ENCODE measurements at regions not wholly inside any gene's neighbourhood (a gene's known extent, or its start where the extent isn't known, plus 50 kb on each side); places are given as distances from the start of the nearest gene placed in this dataset.

GRCh38 chr10:44467900-44468299 lies 83.0 kb upstream of the CXCL12 start:
- intact Hi-C loops (cut with micrococcal nuclease): loop anchor here (10.0 kb wide), 1 partner anchor 57 kb away; no protein-coding TSS in a partner anchor

GRCh38 chr10:44468525-44468924 lies 83.6 kb upstream of the CXCL12 start:
- no peak overlapping the region for H3K27ac ChIP-seq (ENCODE audit: low read length)
- no peaks in the 10 kb centered on the region for H3K36me3 Mint-ChIP-seq
- H3K27me3 Mint-ChIP-seq (ENCODE audit: low read depth in 2 of 2): peaks cover 0 to 3% of the 10 kb centered on the region in 2 donors
- ATAC-seq: no peak
- no peak for DNase-seq
- peaks cover 0 to 13% of the 10 kb centered on the region in 2 donors for H3K4me1 Mint-ChIP-seq
- no peaks in the 10 kb centered on the region for H3K36me3 ChIP-seq (ENCODE audit: control insufficient read depth, insufficient read depth, low read length)
- no peaks in the 10 kb centered on the region for H3K9me3 ChIP-seq (ENCODE audit: control insufficient read depth, insufficient read depth, low read length)
- no peak for TF ChIP-seq CTCF (IDR thresholded peaks at IDR 0.05)
- no peak overlapping the region for H3K27ac Mint-ChIP-seq
- peaks cover 0 to 2% of the 10 kb centered on the region in 2 donors for H3K9me3 Mint-ChIP-seq
- no peak overlapping the region for H3K4me3 Mint-ChIP-seq
- no peaks in the 10 kb centered on the region for H3K4me1 ChIP-seq (ENCODE audit: control insufficient read depth, insufficient read depth, low read length)
- H3K4me3 ChIP-seq (ENCODE audit: low read length): no peak overlapping the region
- H3K27me3 ChIP-seq (ENCODE audit: control insufficient read depth, insufficient read depth, low read length): no peaks in the 10 kb centered on the region
- 91% methylated on average over 11 of the region's 11 CpGs for WGBS (ENCODE audit: insufficient coverage)
- intact Hi-C loops (cut with micrococcal nuclease): loop anchor here (10.0 kb wide), 1 partner anchor 56 kb away; no protein-coding TSS in a partner anchor

More at GRCh38 chr10:44467900-44468299, 83.0 kb upstream of the CXCL12 start:
- Histone ChIP-seq H3K4me1 (ENCODE audit: control insufficient read depth, insufficient read depth, low read length) (no peaks in the 10 kb centered on the region), H3K36me3 (ENCODE audit: control insufficient read depth, insufficient read depth, low read length) (no peaks in the 10 kb centered on the region), H3K27ac (ENCODE audit: low read length) (no peak overlapping the region), H3K4me3 (ENCODE audit: low read length) (no peak overlapping the region), H3K27me3 (ENCODE audit: control insufficient read depth, insufficient read depth, low read length) (no peaks in the 10 kb centered on the region), H3K9me3 (ENCODE audit: control insufficient read depth, insufficient read depth, low read length) (no peaks in the 10 kb centered on the region)
- no peaks in the 10 kb centered on the region for H3K36me3 Mint-ChIP-seq
- H3K27me3 Mint-ChIP-seq (ENCODE audit: low read depth in 2 of 2): peaks cover 3 to 6% of the 10 kb centered on the region in 2 donors
- H3K4me1 Mint-ChIP-seq: peaks cover 0 to 13% of the 10 kb centered on the region in 2 donors
- peaks cover 0 to 2% of the 10 kb centered on the region in 2 donors for H3K9me3 Mint-ChIP-seq
- DNase-seq (no peak), ATAC-seq (no peak)
- no peak overlapping the region for H3K27ac Mint-ChIP-seq
- no peak overlapping the region for H3K4me3 Mint-ChIP-seq
- WGBS (ENCODE audit: insufficient coverage): 92% methylated on average over 4 of the region's 4 CpGs
- no peak for TF ChIP-seq CTCF (IDR thresholded peaks at IDR 0.05)

- ATAC-seq (no peak), DNase-seq (no peak)
- H3K36me3 ChIP-seq (ENCODE audit: control insufficient read depth, insufficient read depth, low read length): no peaks in the 10 kb centered on the region
- no peaks in the 10 kb centered on the region for H3K27me3 ChIP-seq (ENCODE audit: control insufficient read depth, insufficient read depth, low read length)
- Mint-ChIP-seq H3K36me3 (no peaks in the 10 kb centered on the region), H3K4me1 (peaks cover 0 to 13% of the 10 kb centered on the region in 2 donors), H3K9me3 (peaks cover 0 to 2% of the 10 kb centered on the region in 2 donors), H3K27me3 (ENCODE audit: low read depth in 2 of 2) (peaks cover 0 to 3% of the 10 kb centered on the region in 2 donors), H3K4me3 (no peak overlapping the region), H3K27ac (no peak overlapping the region)
- intact Hi-C loops (cut with micrococcal nuclease): loop anchor here (10.0 kb wide), 1 partner anchor 56 kb away; no protein-coding TSS in a partner anchor
- H3K4me1 ChIP-seq (ENCODE audit: control insufficient read depth, insufficient read depth, low read length): no peaks in the 10 kb centered on the region
- 78% methylated on average over 4 of the region's 4 CpGs for WGBS (ENCODE audit: insufficient coverage)
- no peak overlapping the region for H3K27ac ChIP-seq (ENCODE audit: low read length)
- no peak for TF ChIP-seq CTCF (IDR thresholded peaks at IDR 0.05)
- H3K4me3 ChIP-seq (ENCODE audit: low read length): no peak overlapping the region
- no peaks in the 10 kb centered on the region for H3K9me3 ChIP-seq (ENCODE audit: control insufficient read depth, insufficient read depth, low read length)
Observed at GRCh38 chr10:44468965-44469364, 84.1 kb upstream of the CXCL12 start.

- Mint-ChIP-seq H3K27me3 (ENCODE audit: low read depth in 2 of 2) (peaks cover 0 to 3% of the 10 kb centered on the region in 2 donors), H3K4me1 (peaks cover 0 to 3% of the 10 kb centered on the region in 2 donors), H3K4me3 (no peak overlapping the region), H3K9me3 (peaks cover 0 to 2% of the 10 kb centered on the region in 2 donors), H3K27ac (no peak overlapping the region), H3K36me3 (no peaks in the 10 kb centered on the region)
- intact Hi-C loops (cut with micrococcal nuclease): no loop called here
- no peak overlapping the region for H3K4me3 ChIP-seq (ENCODE audit: low read length)
- TF ChIP-seq CTCF (IDR thresholded peaks at IDR 0.05): no peak
- H3K4me1 ChIP-seq (ENCODE audit: control insufficient read depth, insufficient read depth, low read length): no peaks in the 10 kb centered on the region
- no peaks in the 10 kb centered on the region for H3K9me3 ChIP-seq (ENCODE audit: control insufficient read depth, insufficient read depth, low read length)
- no peaks in the 10 kb centered on the region for H3K36me3 ChIP-seq (ENCODE audit: control insufficient read depth, insufficient read depth, low read length)
- 83% methylated on average over 1 of the region's 2 CpGs for WGBS (ENCODE audit: insufficient coverage)
- no peak for DNase-seq
- H3K27me3 ChIP-seq (ENCODE audit: control insufficient read depth, insufficient read depth, low read length): no peaks in the 10 kb centered on the region
- ATAC-seq: no peak
- H3K27ac ChIP-seq (ENCODE audit: low read length): no peak overlapping the region
Observed at GRCh38 chr10:44470784-44471183, 85.9 kb upstream of the CXCL12 start.

All from natural killer cell (primary cell).